ENCODE measurements at regions not wholly inside any gene's neighbourhood (a gene's known extent, or its start where the extent isn't known, plus 50 kb on each side); places are given as distances from the start of the nearest gene placed in this dataset.

- TF ChIP-seq CTCF (IDR thresholded peaks at IDR 0.05), result no peak
- TF ChIP-seq POLR2A (IDR thresholded peaks at IDR 0.05), result no peak
Observed at GRCh38 chr5:51599587-51599986, 216.3 kb downstream of the ISL1 start.
